ENCODE measurements at regions not wholly inside any gene's neighbourhood (a gene's known extent, or its start where the extent isn't known, plus 50 kb on each side); places are given as distances from the start of the nearest gene placed in this dataset.

- H3K4me1 Mint-ChIP-seq (ENCODE audit: insufficient read depth, unreplicated experiment), result no peaks in the 10 kb centered on the region
- no TSS peak for BruUV-seq (replicated peaks)
- CTCF ChIA-PET, result no interaction called here
- TF ChIP-seq CTCF (IDR thresholded peaks at IDR 0.05; ENCODE audit: unreplicated experiment), result no peak
- H3K27me3 Mint-ChIP-seq (ENCODE audit: insufficient read depth, unreplicated experiment), result peaks cover 21% of the 10 kb centered on the region
- H3K27ac Mint-ChIP-seq (ENCODE audit: low read depth, unreplicated experiment), result no peak overlapping the region
- H3K4me3 Mint-ChIP-seq (ENCODE audit: unreplicated experiment), result no peak overlapping the region
- no peaks in the 10 kb centered on the region for H3K9me3 Mint-ChIP-seq (ENCODE audit: unreplicated experiment)
- DNase-seq (ENCODE audit: unreplicated experiment), result no peak
- no peaks in the 10 kb centered on the region for H3K36me3 Mint-ChIP-seq (ENCODE audit: insufficient read depth, unreplicated experiment)
- POLR2A ChIA-PET, result no interaction called here
- intact Hi-C loops (cut with micrococcal nuclease), result no loop called here
Observed at GRCh38 chr7:1364068-1364905, 95.0 kb downstream of the MICALL2 start.

- no peak overlapping the region for H3K4me3 Mint-ChIP-seq (ENCODE audit: unreplicated experiment)
- intact Hi-C loops (cut with micrococcal nuclease), result no loop called here
- H3K36me3 Mint-ChIP-seq (ENCODE audit: insufficient read depth, unreplicated experiment), result no peaks in the 10 kb centered on the region
- DNase-seq (ENCODE audit: unreplicated experiment), result no peak
- no peaks in the 10 kb centered on the region for H3K9me3 Mint-ChIP-seq (ENCODE audit: unreplicated experiment)
- ChIA-PET CTCF (no interaction called here), POLR2A (no interaction called here)
- no TSS peak for BruUV-seq (replicated peaks)
- TF ChIP-seq CTCF (IDR thresholded peaks at IDR 0.05; ENCODE audit: unreplicated experiment), result no peak
- peaks cover 26% of the 10 kb centered on the region for H3K27me3 Mint-ChIP-seq (ENCODE audit: insufficient read depth, unreplicated experiment)
- H3K27ac Mint-ChIP-seq (ENCODE audit: low read depth, unreplicated experiment), result no peak overlapping the region
- H3K4me1 Mint-ChIP-seq (ENCODE audit: insufficient read depth, unreplicated experiment), result no peaks in the 10 kb centered on the region
Observed at GRCh38 chr7:1364906-1365570, 94.2 kb downstream of the MICALL2 start.

GRCh38 chr7:1365846-1366245, 93.4 kb downstream of the MICALL2 start:
- ChIA-PET POLR2A (no interaction called here), CTCF (no interaction called here)
- Mint-ChIP-seq H3K27ac (ENCODE audit: low read depth, unreplicated experiment) (no peak overlapping the region), H3K4me3 (ENCODE audit: unreplicated experiment) (no peak overlapping the region), H3K9me3 (ENCODE audit: unreplicated experiment) (no peaks in the 10 kb centered on the region), H3K36me3 (ENCODE audit: insufficient read depth, unreplicated experiment) (no peaks in the 10 kb centered on the region), H3K4me1 (ENCODE audit: insufficient read depth, unreplicated experiment) (no peaks in the 10 kb centered on the region), H3K27me3 (ENCODE audit: insufficient read depth, unreplicated experiment) (peaks cover 34% of the 10 kb centered on the region)
- no peak for DNase-seq (ENCODE audit: unreplicated experiment)
- no peak for TF ChIP-seq CTCF (IDR thresholded peaks at IDR 0.05; ENCODE audit: unreplicated experiment)
- no TSS peak for BruUV-seq (replicated peaks)
- intact Hi-C loops (cut with micrococcal nuclease), result no loop called here

GRCh38 chr7:1366801-1367405, 92.4 kb downstream of the MICALL2 start:
- Mint-ChIP-seq H3K36me3 (ENCODE audit: insufficient read depth, unreplicated experiment) (no peaks in the 10 kb centered on the region), H3K4me1 (ENCODE audit: insufficient read depth, unreplicated experiment) (no peaks in the 10 kb centered on the region), H3K27me3 (ENCODE audit: insufficient read depth, unreplicated experiment) (peaks cover 40% of the 10 kb centered on the region), H3K27ac (ENCODE audit: low read depth, unreplicated experiment) (no peak overlapping the region), H3K9me3 (ENCODE audit: unreplicated experiment) (no peaks in the 10 kb centered on the region), H3K4me3 (ENCODE audit: unreplicated experiment) (no peak overlapping the region)
- no peak for TF ChIP-seq CTCF (IDR thresholded peaks at IDR 0.05; ENCODE audit: unreplicated experiment)
- ChIA-PET POLR2A (no interaction called here), CTCF (no interaction called here)
- DNase-seq (ENCODE audit: unreplicated experiment), result no peak
- no TSS peak for BruUV-seq (replicated peaks)
- intact Hi-C loops (cut with micrococcal nuclease), result no loop called here
